K562 (cell line): ENCODE measurements at regions not wholly inside any gene's neighbourhood (a gene's known extent, or its start where the extent isn't known, plus 50 kb on each side); places are given as distances from the start of the nearest gene placed in this dataset.

Experiments used
- ATAC-seq: fragments of 200-7000 bp; cut with Tn5 transposase; 3 replicates; pipeline ENCODE4 v1.9.1; 2020; ENCODE audit warnings: moderate library complexity
- BruUV-seq: library from RNA; stranded (reverse); fragments of 400-500 nt; replicated peaks from 2 replicates; lab custom pipeline; 2021; lab: Mats Ljungman, UMichigan
- CTCF ChIA-PET: fragments of 300-600 bp; formaldehyde crosslinking; extraction: SDS; loops from one replicate; lab custom pipeline; 2021; ENCODE audit warnings: low intra/inter-chr PET ratio; lab: Yijun Ruan, JAX
- POLR2A ChIA-PET: fragments of 300-600, 350-650 bp; sonication (Branson Sonifier 250); formaldehyde crosslinking; extraction: SDS; loops from one replicate; lab custom pipeline; 2021; ENCODE audit warnings: antibody characterized with exemption, inconsistent platforms; lab: Yijun Ruan, JAX
- DNase-seq, 4 experiments: peaks; one replicate each; pipeline versions ENCODE4 v3.0.0 to v3.0.0-alpha.2; 2011 to 2018; ENCODE audit warnings: low spot score in 3 of 4, mixed read lengths in 3 of 4; ENCODE audit errors: extremely low read depth in 1 of 4
- FAIRE-seq: peaks from 2 replicates; lab custom pipeline; 2011; peaks lifted over from hg19 to GRCh38; lab: Jason Lieb, UNC
- H2AFZ ChIP-seq: 2 replicates; pipeline ENCODE4 v1.6.0; 2011; ENCODE audit warnings: low read depth, low read length, control low read depth, inconsistent platforms
- H3K27ac ChIP-seq: fragments of 200-600 bp; 3 replicates; pipeline ENCODE4 v1.8.0; 2011; ENCODE audit warnings: low read depth, mild to moderate bottlenecking, control low read depth, inconsistent platforms, low read length, moderate library complexity, mixed read lengths; ENCODE audit errors: extremely low read depth
- H3K27me3 ChIP-seq, 2 experiments: fragments of 300-600 bp in 1 of 2; 2 replicates in 1 of 2; 3 replicates in 1 of 2; pipeline versions ENCODE4 v1.6.0 to v1.8.0; 2011; ENCODE audit warnings: inconsistent platforms in 2 of 2, low read length in 2 of 2, mild to moderate bottlenecking in 1 of 2, mixed read lengths in 1 of 2, moderate library complexity in 1 of 2; ENCODE audit not compliant: control insufficient read depth in 2 of 2, insufficient read depth in 2 of 2
- H3K36me3 ChIP-seq: fragments of 300-600 bp; 3 replicates; pipeline ENCODE4 v1.8.0; 2011; ENCODE audit warnings: mild to moderate bottlenecking, low read length, inconsistent platforms; ENCODE audit not compliant: control insufficient read depth, insufficient read depth
- H3K4me1 ChIP-seq, 2 experiments: fragments of 200-600 bp in 1 of 2; replicated peaks in 1 of 2; 2 replicates in 1 of 2; 3 replicates in 1 of 2; pipeline versions ENCODE4 v1.5.1 to v1.8.0; 2011; ENCODE audit warnings: inconsistent platforms in 2 of 2, low read length in 2 of 2, mild to moderate bottlenecking in 1 of 2, mixed read lengths in 1 of 2, moderate library complexity in 1 of 2; ENCODE audit not compliant: control insufficient read depth in 2 of 2, insufficient read depth in 2 of 2
- H3K4me2 ChIP-seq: 2 replicates; pipeline ENCODE4 v1.6.1; 2011; ENCODE audit warnings: low read length, control low read depth, inconsistent platforms, mixed read lengths; ENCODE audit not compliant: insufficient read depth
- H3K4me3 ChIP-seq: fragments of 200-600 bp; sonication (generic), shearing (Covaris generic); 2 replicates; pipeline ENCODE4 v1.5.1; 2016; ENCODE audit warnings: control low read depth, inconsistent platforms
- H3K79me2 ChIP-seq: fragments of 200-600 bp; 3 replicates; pipeline ENCODE4 v1.8.0; 2011; ENCODE audit warnings: low read length, inconsistent platforms; ENCODE audit not compliant: control insufficient read depth, insufficient read depth
- H3K9ac ChIP-seq, 2 experiments: 2 replicates each; pipeline versions ENCODE4 v1.6.0 to v1.6.1; 2011; ENCODE audit warnings: low read depth in 2 of 2, low read length in 2 of 2, control low read depth in 1 of 2, inconsistent platforms in 1 of 2, mild to moderate bottlenecking in 1 of 2, mixed read lengths in 1 of 2; ENCODE audit not compliant: insufficient read depth in 1 of 2
- H3K9me1 ChIP-seq: one replicate; pipeline ENCODE4 v1.6.0; 2011; ENCODE audit warnings: inconsistent platforms, mild to moderate bottlenecking, low read length, moderate library complexity; ENCODE audit not compliant: control insufficient read depth, insufficient read depth
- H3K9me3 ChIP-seq: replicated peaks from 2 replicates; pipeline ENCODE4 v1.5.1; 2011; ENCODE audit warnings: low read depth, low read length, inconsistent platforms; ENCODE audit not compliant: control insufficient read depth, insufficient read depth
- H4K20me1 ChIP-seq: replicated peaks from 2 replicates; pipeline ENCODE4 v1.6.1; 2011; ENCODE audit warnings: low read length, inconsistent platforms, mixed read lengths; ENCODE audit not compliant: control insufficient read depth, insufficient read depth
- EHMT2 ChIP-seq: fragments of 450-650 bp; IDR thresholded peaks from 2 replicates; pipeline ENCODE4 v1.6.1; 2018; ENCODE audit warnings: antibody characterized with exemption
- KLF10 ChIP-seq: fragments of 250-450 bp; sonication (Bioruptor Pico); IDR thresholded peaks from 2 replicates; pipeline ENCODE4 v1.6.1; 2021; ENCODE audit warnings: matching md5 sums
- KLF6 ChIP-seq: fragments of 250-450 bp; sonication (Bioruptor Pico); IDR thresholded peaks from 2 replicates; pipeline ENCODE4 v1.4.0; 2020; ENCODE audit warnings: mild to moderate bottlenecking, moderate library complexity, borderline replicate concordance
- NCOA4 ChIP-seq: fragments of 450-650 bp; IDR thresholded peaks from 2 replicates; pipeline ENCODE4 v1.6.1; 2018; ENCODE audit warnings: mild to moderate bottlenecking; ENCODE audit not compliant: partially characterized antibody
- SREBF1 ChIP-seq: fragments of 150-350 bp; IDR thresholded peaks from 2 replicates; pipeline ENCODE4 v1.6.1; 2014; ENCODE audit warnings: antibody characterized with exemption, low read depth, low read length, borderline replicate concordance
- WGBS: fragments of 100-300 bp; shearing (Covaris generic); methylation state at CpG from one replicate; pipeline ENCODE4 v1.1.6; 2016; ENCODE audit warnings: low coverage, mixed read lengths; ENCODE audit not compliant: insufficient coverage; ENCODE audit errors: missing lambda C conversion rate; 5-methylcytosine and 5-hydroxymethylcytosine counted together
- in situ Hi-C: fragments of 300-500 bp; cut with MboI; formaldehyde crosslinking; loops from 4 replicates; pipeline ENCODE4 v1.15.0; 2018; ENCODE audit warnings: inconsistent platforms, mixed read lengths
- intact Hi-C: fragments of 100-400 bp; cut with micrococcal nuclease; formaldehyde crosslinking; loops from 2 replicates; pipeline ENCODE4 v1.14.2; 2022
- TF ChIP-seq, protein P1 (sequence below): fragments of 250-450 bp; sonication (Bioruptor Pico); IDR thresholded peaks from 2 replicates; pipeline ENCODE4 v1.8.0; 2021; ENCODE audit warnings: mild to moderate bottlenecking, moderate library complexity
- TF ChIP-seq, protein P2 (sequence below): fragments of 450-650 bp; IDR thresholded peaks from one replicate; pipeline ENCODE4 v1.6.1; 2018; ENCODE audit warnings: mild to moderate bottlenecking, moderate library complexity; ENCODE audit not compliant: partially characterized antibody

DNA sequence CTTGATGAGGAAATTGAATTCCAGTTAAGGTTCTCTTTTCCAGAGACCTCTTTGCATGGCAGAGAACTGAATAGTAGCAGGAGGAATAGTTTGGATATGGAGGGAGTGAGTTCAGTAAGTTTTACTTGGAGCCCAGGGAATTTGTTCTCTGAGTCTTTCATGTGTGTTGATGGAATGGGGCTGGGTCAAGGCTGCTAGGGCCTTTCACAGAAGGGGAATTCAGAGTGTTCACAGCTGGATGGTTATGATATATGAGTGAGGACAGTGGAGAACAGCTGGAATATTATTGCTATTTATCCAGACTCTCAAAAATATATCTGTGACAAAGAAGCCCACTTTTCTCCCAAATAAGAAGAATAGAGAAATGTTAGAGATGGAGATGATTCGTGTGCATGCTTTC, 372.8 kb downstream of the PLK2 start:
- Histone ChIP-seq H3K9me1 (no peaks in the 10 kb centered on the region), H3K4me1 (no peaks in the 10 kb centered on the region), H3K4me2 (no peak overlapping the region), H3K4me3 (no peak overlapping the region), H3K9me3 (no peaks in the 10 kb centered on the region; the same call in 1 of the 2 replicates), H3K27me3 (no peaks in the 10 kb centered on the region), H3K9ac (no peak overlapping the region), H3K36me3 (no peaks in the 10 kb centered on the region), H2AFZ (no peak overlapping the region), H4K20me1 (no peaks in the 10 kb centered on the region), H3K27ac (no peak overlapping the region), H3K79me2 (no peaks in the 10 kb centered on the region)
- FAIRE-seq (no peak), DNase-seq (no peak), ATAC-seq (no peak)
- CTCF ChIA-PET, result no interaction called here
- TF ChIP-seq KLF6 (CRISPR knock-in tag) (no peak), SREBF1 (no peak), EHMT2 (no peak), NCOA4 (no peak), KLF10 (no peak)
- TF ChIP-seq, protein P1, sequence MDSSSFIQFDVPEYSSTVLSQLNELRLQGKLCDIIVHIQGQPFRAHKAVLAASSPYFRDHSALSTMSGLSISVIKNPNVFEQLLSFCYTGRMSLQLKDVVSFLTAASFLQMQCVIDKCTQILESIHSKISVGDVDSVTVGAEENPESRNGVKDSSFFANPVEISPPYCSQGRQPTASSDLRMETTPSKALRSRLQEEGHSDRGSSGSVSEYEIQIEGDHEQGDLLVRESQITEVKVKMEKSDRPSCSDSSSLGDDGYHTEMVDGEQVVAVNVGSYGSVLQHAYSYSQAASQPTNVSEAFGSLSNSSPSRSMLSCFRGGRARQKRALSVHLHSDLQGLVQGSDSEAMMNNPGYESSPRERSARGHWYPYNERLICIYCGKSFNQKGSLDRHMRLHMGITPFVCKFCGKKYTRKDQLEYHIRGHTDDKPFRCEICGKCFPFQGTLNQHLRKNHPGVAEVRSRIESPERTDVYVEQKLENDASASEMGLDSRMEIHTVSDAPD (CRISPR knock-in tag), result no peak
- TF ChIP-seq, protein P2, sequence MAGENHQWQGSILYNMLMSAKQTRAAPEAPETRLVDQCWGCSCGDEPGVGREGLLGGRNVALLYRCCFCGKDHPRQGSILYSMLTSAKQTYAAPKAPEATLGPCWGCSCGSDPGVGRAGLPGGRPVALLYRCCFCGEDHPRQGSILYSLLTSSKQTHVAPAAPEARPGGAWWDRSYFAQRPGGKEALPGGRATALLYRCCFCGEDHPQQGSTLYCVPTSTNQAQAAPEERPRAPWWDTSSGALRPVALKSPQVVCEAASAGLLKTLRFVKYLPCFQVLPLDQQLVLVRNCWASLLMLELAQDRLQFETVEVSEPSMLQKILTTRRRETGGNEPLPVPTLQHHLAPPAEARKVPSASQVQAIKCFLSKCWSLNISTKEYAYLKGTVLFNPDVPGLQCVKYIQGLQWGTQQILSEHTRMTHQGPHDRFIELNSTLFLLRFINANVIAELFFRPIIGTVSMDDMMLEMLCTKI, result no peak
- POLR2A ChIA-PET, result no interaction called here
- no TSS peak for BruUV-seq
- intact Hi-C loops, result no loop called here
- in situ Hi-C loops, result no loop called here
- 21% methylated on average over 1 of the region's 1 CpG for WGBS
